Activated CD4-positive, alpha-beta T cell treated with anti-CD3 and anti-CD28 coated beads for 1 hour (primary cell): ENCODE measurements at regions not wholly inside any gene's neighbourhood (a gene's known extent, or its start where the extent isn't known, plus 50 kb on each side); places are given as distances from the start of the nearest gene placed in this dataset.

Experiments
- DNase-seq: peaks from one replicate; pipeline ENCODE4 v3.0.0-alpha.2; 2020

- no peak for DNase-seq
Observed at GRCh38 chr13:105969761-105970160, 565.7 kb downstream of the EFNB2 start.

- DNase-seq = no peak
Observed at GRCh38 chr13:105965910-105966309, 569.6 kb downstream of the EFNB2 start.

- no peak for DNase-seq
Observed at GRCh38 chr13:105962080-105962479, 573.4 kb downstream of the EFNB2 start.

GRCh38 chr13:105961438-105961837 lies 574.0 kb downstream of the EFNB2 start:
- no peak for DNase-seq

- DNase-seq = no peak
Observed at GRCh38 chr13:105960326-105960725, 575.1 kb downstream of the EFNB2 start.

GRCh38 chr13:105959876-105960275 lies 575.6 kb downstream of the EFNB2 start:
- no peak for DNase-seq

- DNase-seq = no peak
Observed at GRCh38 chr13:105957769-105958438, 577.6 kb downstream of the EFNB2 start.

GRCh38 chr13:105956921-105957320 lies 578.5 kb downstream of the EFNB2 start:
- DNase-seq = no peak

- DNase-seq = no peak
Observed at GRCh38 chr13:105952973-105953290, 582.5 kb downstream of the EFNB2 start.

- DNase-seq = no peak
Observed at GRCh38 chr13:105952233-105952972, 583.1 kb downstream of the EFNB2 start.

GRCh38 chr13:105948143-105948542 lies 587.3 kb downstream of the EFNB2 start:
- no peak for DNase-seq

- no peak for DNase-seq
Observed at GRCh38 chr13:105940882-105941281, 594.6 kb downstream of the EFNB2 start.

GRCh38 chr13:105937451-105937850 lies 598.0 kb downstream of the EFNB2 start:
- DNase-seq = no peak

- no peak for DNase-seq
Observed at GRCh38 chr13:105936816-105937215, 598.6 kb downstream of the EFNB2 start.

GRCh38 chr13:105929505-105929904 lies 606.0 kb downstream of the EFNB2 start:
- DNase-seq = no peak

- DNase-seq = no peak
Observed at GRCh38 chr13:105928901-105929300, 606.6 kb downstream of the EFNB2 start.

- no peak for DNase-seq
Observed at GRCh38 chr13:105928048-105928447, 607.4 kb downstream of the EFNB2 start.

GRCh38 chr13:105925496-105925895 lies 610.0 kb downstream of the EFNB2 start:
- no peak for DNase-seq

- no peak for DNase-seq
Observed at GRCh38 chr13:105921711-105922110, 613.8 kb downstream of the EFNB2 start.

- DNase-seq = no peak
Observed at GRCh38 chr13:105920370-105920769, 615.1 kb downstream of the EFNB2 start.

GRCh38 chr13:105918842-105919741 lies 616.4 kb downstream of the EFNB2 start:
- no peak for DNase-seq

- DNase-seq = no peak
Observed at GRCh38 chr13:105915146-105915850, 620.2 kb downstream of the EFNB2 start.
